ENCODE measurements at regions not wholly inside any gene's neighbourhood (a gene's known extent, or its start where the extent isn't known, plus 50 kb on each side); places are given as distances from the start of the nearest gene placed in this dataset.

GRCh38 chr7:32177232-32177631 lies 107.0 kb upstream of the PDE1C start:
- no peak for DNase-seq (ENCODE audit: low spot score)

GRCh38 chr7:32175099-32175498 lies 104.9 kb upstream of the PDE1C start:
- DNase-seq (ENCODE audit: low spot score), result no peak

- DNase-seq (ENCODE audit: low spot score), result no peak
These were observed 101.0 kb upstream of the PDE1C start for GRCh38 chr7:32171248-32171647.

GRCh38 chr7:32170838-32171237 lies 100.6 kb upstream of the PDE1C start:
- no peak for DNase-seq (ENCODE audit: low spot score)

- no peak for DNase-seq (ENCODE audit: low spot score)
These were observed 99.0 kb upstream of the PDE1C start for GRCh38 chr7:32169228-32169627.

GRCh38 chr7:32167815-32168214 lies 97.6 kb upstream of the PDE1C start:
- no peak for DNase-seq (ENCODE audit: low spot score)

GRCh38 chr7:32167256-32167655 lies 97.0 kb upstream of the PDE1C start:
- DNase-seq (ENCODE audit: low spot score), result no peak

- DNase-seq (ENCODE audit: low spot score), result peak; percentile 47
These were observed 94.3 kb upstream of the PDE1C start for GRCh38 chr7:32164341-32164996.

- DNase-seq (ENCODE audit: low spot score), result no peak
These were observed 93.7 kb upstream of the PDE1C start for GRCh38 chr7:32163896-32164295.

- no peak for DNase-seq (ENCODE audit: low spot score)
These were observed 93.1 kb upstream of the PDE1C start for GRCh38 chr7:32163141-32163806.

GRCh38 chr7:32161708-32162107 lies 91.5 kb upstream of the PDE1C start:
- DNase-seq (ENCODE audit: low spot score), result no peak

- DNase-seq (ENCODE audit: low spot score), result no peak
These were observed 88.8 kb upstream of the PDE1C start for GRCh38 chr7:32158751-32159745.

- no peak for DNase-seq (ENCODE audit: low spot score)
These were observed 87.9 kb upstream of the PDE1C start for GRCh38 chr7:32158076-32158475.

- no peak for DNase-seq (ENCODE audit: low spot score)
These were observed 85.5 kb upstream of the PDE1C start for GRCh38 chr7:32155712-32156111.

GRCh38 chr7:32154797-32155196 lies 84.6 kb upstream of the PDE1C start:
- no peak for DNase-seq (ENCODE audit: low spot score)

- no peak for DNase-seq (ENCODE audit: low spot score)
These were observed 82.8 kb upstream of the PDE1C start for GRCh38 chr7:32153006-32153405.

GRCh38 chr7:32152576-32152975 lies 82.4 kb upstream of the PDE1C start:
- no peak for DNase-seq (ENCODE audit: low spot score)

GRCh38 chr7:32150589-32150988 lies 80.4 kb upstream of the PDE1C start:
- DNase-seq (ENCODE audit: low spot score), result no peak

GRCh38 chr7:32150039-32150438 lies 79.8 kb upstream of the PDE1C start:
- no peak for DNase-seq (ENCODE audit: low spot score)

- DNase-seq (ENCODE audit: low spot score), result no peak
These were observed 77.5 kb upstream of the PDE1C start for GRCh38 chr7:32147546-32148268.

- DNase-seq (ENCODE audit: low spot score), result no peak
These were observed 75.7 kb upstream of the PDE1C start for GRCh38 chr7:32145911-32146310.

GRCh38 chr7:32144676-32145075 lies 74.5 kb upstream of the PDE1C start:
- no peak for DNase-seq (ENCODE audit: low spot score)
